Testis (tissue), 2 donors: ENCODE measurements at regions not wholly inside any gene's neighbourhood (a gene's known extent, or its start where the extent isn't known, plus 50 kb on each side); places are given as distances from the start of the nearest gene placed in this dataset.

Source experiments
- DNase-seq: peaks from one replicate; pipeline ENCODE4 v3.0.0-alpha.2; 2019
- H3K27ac ChIP-seq, 2 donors: fragments of 200-600 bp; sonication (generic); one replicate each; pipeline ENCODE4 v1.5.1; 2019
- H3K27me3 ChIP-seq: fragments of 200-600 bp; sonication (generic); one replicate; pipeline ENCODE4 v1.5.1; 2019
- H3K36me3 ChIP-seq: fragments of 200-600 bp; sonication (generic); one replicate; pipeline ENCODE4 v1.5.1; 2017; ENCODE audit warnings: low read depth; ENCODE audit errors: missing control alignments
- H3K4me1 ChIP-seq: fragments of 200-600 bp; sonication (generic); one replicate; pipeline ENCODE4 v1.5.1; 2019
- H3K4me3 ChIP-seq, 2 donors: fragments of 200-600 bp; sonication (generic); one replicate each; pipeline ENCODE4 v1.5.1; 2017 to 2019
- H3K9me3 ChIP-seq: fragments of 200-600 bp; sonication (generic); one replicate; pipeline ENCODE4 v1.5.1; 2017
- CTCF ChIP-seq, 3 experiments: fragments of 450-650 bp in 2 of 3; fragments of 200-600 bp in 1 of 3; sonication (generic) in 1 of 3; IDR thresholded peaks; one replicate each; pipeline ENCODE4 v1.5.1; 2016 to 2019; ENCODE audit warnings: antibody characterized with exemption in 3 of 3, mild to moderate bottlenecking in 2 of 3, moderate library complexity in 1 of 3
- POLR2A ChIP-seq: fragments of 450-650 bp; IDR thresholded peaks from one replicate; pipeline ENCODE4 v1.6.1; 2017; ENCODE audit warnings: antibody characterized with exemption, mild to moderate bottlenecking, moderate library complexity
- WGBS, 2 donors: methylation state at CpG; one replicate each; pipeline ENCODE4 v1.1.5; 2018; 5-methylcytosine and 5-hydroxymethylcytosine counted together
- intact Hi-C: fragments of 100-400 bp; cut with DNase I; formaldehyde crosslinking; loops from one replicate; pipeline ENCODE4 v1.15.1; 2023; ENCODE audit warnings: low total_unique reads

- WGBS, 2 donors, result 87 to 96% methylated on average over 2 of the region's 2 CpGs
- intact Hi-C loops, result no loop called here
- H3K27ac ChIP-seq, result no peak overlapping the region
- TF ChIP-seq CTCF (IDR thresholded peaks at IDR 0.05), result no peak
- TF ChIP-seq POLR2A, result no peak
- no peaks in the 10 kb centered on the region for H3K9me3 ChIP-seq
- no peak for DNase-seq
- no peak overlapping the region for H3K4me3 ChIP-seq
- no peaks in the 10 kb centered on the region for H3K27me3 ChIP-seq
- no peaks in the 10 kb centered on the region for H3K36me3 ChIP-seq
- no peaks in the 10 kb centered on the region for H3K4me1 ChIP-seq
Measured at GRCh38 chr3:22939349-22939748, 263.8 kb upstream of the UBE2E2 start.

- no peak for TF ChIP-seq CTCF (IDR thresholded peaks at IDR 0.05)
- TF ChIP-seq POLR2A, result no peak
- DNase-seq, result no peak
- Histone ChIP-seq H3K36me3 (no peaks in the 10 kb centered on the region), H3K4me1 (no peaks in the 10 kb centered on the region), H3K9me3 (no peaks in the 10 kb centered on the region), H3K4me3 (no peak overlapping the region), H3K27me3 (no peaks in the 10 kb centered on the region), H3K27ac (no peak overlapping the region)
- 86 to 98% methylated on average over 6 to 7 of the region's 7 CpGs for WGBS, 2 donors
- intact Hi-C loops, result no loop called here
Measured at GRCh38 chr3:22940285-22940684, 262.8 kb upstream of the UBE2E2 start.

- no peak for DNase-seq
- H3K9me3 ChIP-seq, result no peaks in the 10 kb centered on the region
- H3K4me1 ChIP-seq, result peaks cover 4% of the 10 kb centered on the region
- no peak for TF ChIP-seq CTCF (IDR thresholded peaks at IDR 0.05)
- no peak for TF ChIP-seq POLR2A
- no peak overlapping the region for H3K27ac ChIP-seq
- no peaks in the 10 kb centered on the region for H3K27me3 ChIP-seq
- intact Hi-C loops, result no loop called here
- no peaks in the 10 kb centered on the region for H3K36me3 ChIP-seq
- no peak overlapping the region for H3K4me3 ChIP-seq
Measured at GRCh38 chr3:22942981-22943380, 260.1 kb upstream of the UBE2E2 start.

- no peak for TF ChIP-seq POLR2A
- TF ChIP-seq CTCF (IDR thresholded peaks at IDR 0.05), result no peak
- H3K27me3 ChIP-seq, result no peaks in the 10 kb centered on the region
- peaks cover 5% of the 10 kb centered on the region for H3K4me1 ChIP-seq
- intact Hi-C loops, result no loop called here
- DNase-seq, result no peak
- no peak overlapping the region for H3K4me3 ChIP-seq
- no peak overlapping the region for H3K27ac ChIP-seq
- no peaks in the 10 kb centered on the region for H3K9me3 ChIP-seq
- WGBS, 2 donors, result 36 to 41% methylated on average over 2 of the region's 2 CpGs
- no peaks in the 10 kb centered on the region for H3K36me3 ChIP-seq
Measured at GRCh38 chr3:22947851-22948250, 255.3 kb upstream of the UBE2E2 start.

- H3K4me3 ChIP-seq, result no peak overlapping the region
- H3K27ac ChIP-seq, result no peak overlapping the region
- no peak for TF ChIP-seq CTCF (IDR thresholded peaks at IDR 0.05)
- TF ChIP-seq POLR2A, result no peak
- no peaks in the 10 kb centered on the region for H3K36me3 ChIP-seq
- intact Hi-C loops, result no loop called here
- H3K27me3 ChIP-seq, result no peaks in the 10 kb centered on the region
- H3K9me3 ChIP-seq, result no peaks in the 10 kb centered on the region
- DNase-seq, result no peak
- H3K4me1 ChIP-seq, result peaks cover 5% of the 10 kb centered on the region
Measured at GRCh38 chr3:22951910-22952309, 251.2 kb upstream of the UBE2E2 start.
